Neural cell (in vitro differentiated cells): ENCODE measurements at regions not wholly inside any gene's neighbourhood (a gene's known extent, or its start where the extent isn't known, plus 50 kb on each side); places are given as distances from the start of the nearest gene placed in this dataset.

ENCODE experiments used
- H2AFZ ChIP-seq: fragments of 200-600, 300-800 bp; sonication (generic), shearing (Covaris generic); 2 replicates; pipeline ENCODE4 v1.6.0; 2014; ENCODE audit warnings: low read depth, mild to moderate bottlenecking, antibody characterized with exemption, low read length, moderate library complexity
- H3F3A ChIP-seq: fragments of 200-600 bp; shearing (Covaris generic); 2 replicates; pipeline ENCODE4 v1.6.1; 2016; ENCODE audit warnings: mild to moderate bottlenecking, moderate library complexity, mixed read lengths, antibody characterized with exemption, low read length; ENCODE audit not compliant: insufficient read depth, poor library complexity, severe bottlenecking
- H3K27ac ChIP-seq: fragments of 200-600, 300-800 bp; sonication (generic), shearing (Covaris generic); 2 replicates; pipeline ENCODE4 v1.5.1; 2014; ENCODE audit warnings: mild to moderate bottlenecking, low read length, moderate library complexity
- H3K27me3 ChIP-seq: fragments of 300-800, 200-600 bp; sonication (generic), shearing (Covaris generic); 2 replicates; pipeline ENCODE4 v1.6.0; 2014; ENCODE audit warnings: mild to moderate bottlenecking, low read depth, low read length, moderate library complexity; ENCODE audit not compliant: insufficient read depth
- H3K36me3 ChIP-seq: fragments of 300-800, 200-600 bp; sonication (generic), shearing (Covaris generic); 2 replicates; pipeline ENCODE4 v1.5.1; 2014; ENCODE audit warnings: mild to moderate bottlenecking, antibody characterized with exemption, low read length, moderate library complexity; ENCODE audit not compliant: insufficient read depth
- H3K4me2 ChIP-seq: fragments of 300-800, 200-600 bp; sonication (generic), shearing (Covaris generic); 2 replicates; pipeline ENCODE4 v1.6.0; 2014; ENCODE audit warnings: mild to moderate bottlenecking, low read length
- H3K4me3 ChIP-seq: fragments of 300-800, 200-600 bp; sonication (generic), shearing (Covaris generic); 2 replicates; pipeline ENCODE4 v1.5.1; 2014; ENCODE audit warnings: mild to moderate bottlenecking, low read length, moderate library complexity
- H3K79me2 ChIP-seq: fragments of 200-600 bp; shearing (Covaris generic); replicated peaks from 2 replicates; pipeline ENCODE4 v1.6.0; 2014; ENCODE audit warnings: mild to moderate bottlenecking, low read length, moderate library complexity; ENCODE audit not compliant: insufficient read depth
- H3K9ac ChIP-seq: fragments of 300-800, 200-600 bp; sonication (generic), shearing (Covaris generic); 2 replicates; pipeline ENCODE4 v1.6.1; 2016; ENCODE audit warnings: mild to moderate bottlenecking, low read length, mixed read lengths
- H3K9me2 ChIP-seq: fragments of 200-600 bp; shearing (Covaris generic); 2 replicates; pipeline ENCODE4 v1.6.1; 2016; ENCODE audit warnings: mild to moderate bottlenecking, low read length, mixed read lengths; ENCODE audit not compliant: insufficient read depth
- H3K9me3 ChIP-seq: fragments of 200-600, 300-800 bp; sonication (generic), shearing (Covaris generic); 2 replicates; pipeline ENCODE4 v1.6.1; 2016; ENCODE audit warnings: mild to moderate bottlenecking, mixed run types, low read length, moderate library complexity, mixed read lengths
- H4K20me1 ChIP-seq: fragments of 200-600 bp; shearing (Covaris generic); 2 replicates; pipeline ENCODE4 v1.6.1; 2016; ENCODE audit warnings: mild to moderate bottlenecking, mixed run types; ENCODE audit not compliant: insufficient read depth
- CTCF ChIP-seq: fragments of 450-650 bp; IDR thresholded peaks from 2 replicates; pipeline ENCODE4 v1.5.1; 2014; ENCODE audit warnings: antibody characterized with exemption, mild to moderate bottlenecking, moderate library complexity; ENCODE audit not compliant: poor library complexity, severe bottlenecking
- EP300 ChIP-seq: fragments of 450-650 bp; conservative IDR thresholded peaks from 2 replicates; pipeline ENCODE4 v1.6.1; 2014; ENCODE audit warnings: antibody characterized with exemption, mild to moderate bottlenecking, moderate library complexity; ENCODE audit not compliant: poor library complexity, severe bottlenecking
- EZH2 ChIP-seq: fragments of 200-600, 300-800 bp; shearing (Covaris generic), sonication (generic); IDR thresholded peaks from 2 replicates; pipeline ENCODE4 v1.6.1; 2014; ENCODE audit warnings: antibody characterized with exemption, low read length, borderline replicate concordance, mild to moderate bottlenecking; ENCODE audit not compliant: insufficient read depth, poor library complexity, severe bottlenecking
- MXI1 ChIP-seq: fragments of 450-650 bp; conservative IDR thresholded peaks from 2 replicates; pipeline ENCODE4 v1.6.1; 2014; ENCODE audit warnings: antibody characterized with exemption, mild to moderate bottlenecking; ENCODE audit not compliant: poor library complexity, severe bottlenecking
- POLR2AphosphoS5 ChIP-seq: IDR thresholded peaks from 2 replicates; pipeline ENCODE4 v1.6.1; 2012
- RAD21 ChIP-seq: fragments of 450-650 bp; conservative IDR thresholded peaks from 2 replicates; pipeline ENCODE4 v1.6.1; 2014; ENCODE audit warnings: antibody characterized with exemption, mild to moderate bottlenecking, moderate library complexity
- REST ChIP-seq: IDR thresholded peaks from 2 replicates; pipeline ENCODE4 v1.6.1; 2012; ENCODE audit warnings: borderline replicate concordance
- SMC3 ChIP-seq: fragments of 450-650 bp; conservative IDR thresholded peaks from 2 replicates; pipeline ENCODE4 v1.6.1; 2014; ENCODE audit warnings: antibody characterized with exemption, mild to moderate bottlenecking, moderate library complexity; ENCODE audit not compliant: poor library complexity
- TAF1 ChIP-seq: IDR thresholded peaks from 2 replicates; pipeline ENCODE4 v1.6.1; 2012; ENCODE audit warnings: low read depth

- Histone ChIP-seq H3K9me2 (no peaks in the 10 kb centered on the region), H3K27ac (no peak overlapping the region), H2AFZ (no peak overlapping the region), H3K27me3 (no peaks in the 10 kb centered on the region), H3K9me3 (no peaks in the 10 kb centered on the region), H3F3A (no peaks in the 10 kb centered on the region), H3K4me3 (no peak overlapping the region), H3K79me2 (no peaks in the 10 kb centered on the region), H4K20me1 (no peaks in the 10 kb centered on the region), H3K36me3 (no peaks in the 10 kb centered on the region), H3K9ac (no peak overlapping the region), H3K4me2 (no peak overlapping the region)
- TF ChIP-seq CTCF (no peak), EZH2 (no peak), POLR2AphosphoS5 (no peak), MXI1 (no peak), SMC3 (no peak), RAD21 (no peak), TAF1 (no peak), REST (no peak), EP300 (no peak)
These were observed 81.5 kb downstream of the FTHL17 start for GRCh38 chrX:30990361-30990760.

GRCh38 chrX:30982467-30982866 lies 89.4 kb downstream of the FTHL17 start:
- H4K20me1 ChIP-seq: no peaks in the 10 kb centered on the region

More at GRCh38 chrX:30982467-30982866, 89.4 kb downstream of the FTHL17 start:
- H3K9me2 ChIP-seq: no peaks in the 10 kb centered on the region
- H3K4me2 ChIP-seq: no peak overlapping the region
- H3K9me3 ChIP-seq: no peaks in the 10 kb centered on the region
- H3K27me3 ChIP-seq: no peaks in the 10 kb centered on the region
- no peak overlapping the region for H3K27ac ChIP-seq
- H3K4me3 ChIP-seq: no peak overlapping the region
- H3K79me2 ChIP-seq: no peaks in the 10 kb centered on the region
- no peaks in the 10 kb centered on the region for H3F3A ChIP-seq
- TF ChIP-seq TAF1: no peak
- TF ChIP-seq RAD21: no peak
- no peak for TF ChIP-seq REST
- no peak for TF ChIP-seq EP300
- no peak for TF ChIP-seq CTCF
- TF ChIP-seq POLR2AphosphoS5: no peak
- TF ChIP-seq SMC3: no peak
- TF ChIP-seq MXI1: no peak
- H2AFZ ChIP-seq: no peak overlapping the region
- no peaks in the 10 kb centered on the region for H3K36me3 ChIP-seq
- H3K9ac ChIP-seq: no peak overlapping the region
